ENCODE measurements at regions not wholly inside any gene's neighbourhood (a gene's known extent, or its start where the extent isn't known, plus 50 kb on each side); places are given as distances from the start of the nearest gene placed in this dataset.

DNA sequence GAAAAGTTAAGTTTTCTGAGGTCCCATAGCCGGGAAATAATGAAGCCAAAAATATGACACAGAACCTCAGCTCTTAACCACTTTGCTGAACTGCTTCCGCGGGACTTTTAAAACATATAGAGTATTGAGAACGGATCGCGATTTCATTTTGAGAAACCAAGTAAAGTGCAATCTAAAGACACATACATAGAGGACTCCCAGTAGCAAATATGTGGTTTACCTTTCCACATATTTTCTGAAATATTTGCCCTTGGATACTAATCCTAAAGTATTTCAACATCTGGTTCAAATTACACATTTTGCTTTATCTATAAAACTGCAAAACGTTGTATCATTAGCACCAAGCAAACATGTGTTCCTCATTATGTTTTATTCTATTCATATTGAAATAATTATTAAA is 776.5 kb downstream of the ROBO2 start:
- ChIA-PET CTCF (ENCODE audit: low intra/inter-chr PET ratio, low total read pairs) (no interaction called here), POLR2A (no interaction called here)
- H3K27me3 ChIP-seq (ENCODE audit: control insufficient read depth in 1 of 2, insufficient read depth in 2 of 2, low read length in 2 of 2) = no peaks in the 10 kb centered on the region
- no peaks in the 10 kb centered on the region for H3K9me3 ChIP-seq (ENCODE audit: low read length)
- no TSS peak for BruUV-seq (replicated peaks)
- no peaks in the 10 kb centered on the region for H4K20me1 ChIP-seq (ENCODE audit: insufficient read depth, low read length)
- no peak overlapping the region for H3K4me2 ChIP-seq (ENCODE audit: low read depth, low read length)
- intact Hi-C loops (cut with micrococcal nuclease; ENCODE audit: unreplicated experiment) = no loop called here
- ATAC-seq (no peak), FAIRE-seq (no peak), DNase-seq (ENCODE audit: low spot score) (no peak)
- no peaks in the 10 kb centered on the region for H3K79me2 ChIP-seq (ENCODE audit: insufficient read depth, low read length)
- TF ChIP-seq NR3C1 (CRISPR knock-in tag; IDR thresholded peaks at IDR 0.05) (no peak), ZNF770 (CRISPR knock-in tag; IDR thresholded peaks at IDR 0.05) (no peak), FOXC1 (CRISPR knock-in tag; IDR thresholded peaks at IDR 0.05; ENCODE audit: borderline replicate concordance) (no peak), TRIM24 (CRISPR knock-in tag; IDR thresholded peaks at IDR 0.05) (no peak), ZNF496 (CRISPR knock-in tag; IDR thresholded peaks at IDR 0.05; ENCODE audit: insufficient replicate concordance) (no peak), KDM1A (CRISPR knock-in tag; IDR thresholded peaks at IDR 0.05) (no peak)
- 0% methylated on average over 7 of the region's 7 CpGs for WGBS (ENCODE audit: low lambda C conversion rate)
- H2AFZ ChIP-seq (ENCODE audit: low read length) = no peak overlapping the region
- H3K4me1 ChIP-seq (ENCODE audit: insufficient read depth, low read length) = no peaks in the 10 kb centered on the region
- in situ Hi-C loops (cut with HindIII; ENCODE audit: extremely low pct_ligation_motif_present, low pct_unique_long_range_greater_than_20kb) = no loop called here
- no peak overlapping the region for H3K4me3 ChIP-seq (replicated peaks in 1 of 3; ENCODE audit: insufficient read depth in 1 of 3, low read depth in 2 of 3, low read length in 3 of 3)
- no peak overlapping the region for H3K27ac ChIP-seq (ENCODE audit: extremely low read length, insufficient read depth, low read length)
- no peaks in the 10 kb centered on the region for H3K36me3 ChIP-seq (replicated peaks in 1 of 2; ENCODE audit: control insufficient read depth in 1 of 2, insufficient read depth in 2 of 2, low read length in 2 of 2)
- H3K9ac ChIP-seq (ENCODE audit: insufficient read depth, low read depth, low read length) = no peak overlapping the region

DNA sequence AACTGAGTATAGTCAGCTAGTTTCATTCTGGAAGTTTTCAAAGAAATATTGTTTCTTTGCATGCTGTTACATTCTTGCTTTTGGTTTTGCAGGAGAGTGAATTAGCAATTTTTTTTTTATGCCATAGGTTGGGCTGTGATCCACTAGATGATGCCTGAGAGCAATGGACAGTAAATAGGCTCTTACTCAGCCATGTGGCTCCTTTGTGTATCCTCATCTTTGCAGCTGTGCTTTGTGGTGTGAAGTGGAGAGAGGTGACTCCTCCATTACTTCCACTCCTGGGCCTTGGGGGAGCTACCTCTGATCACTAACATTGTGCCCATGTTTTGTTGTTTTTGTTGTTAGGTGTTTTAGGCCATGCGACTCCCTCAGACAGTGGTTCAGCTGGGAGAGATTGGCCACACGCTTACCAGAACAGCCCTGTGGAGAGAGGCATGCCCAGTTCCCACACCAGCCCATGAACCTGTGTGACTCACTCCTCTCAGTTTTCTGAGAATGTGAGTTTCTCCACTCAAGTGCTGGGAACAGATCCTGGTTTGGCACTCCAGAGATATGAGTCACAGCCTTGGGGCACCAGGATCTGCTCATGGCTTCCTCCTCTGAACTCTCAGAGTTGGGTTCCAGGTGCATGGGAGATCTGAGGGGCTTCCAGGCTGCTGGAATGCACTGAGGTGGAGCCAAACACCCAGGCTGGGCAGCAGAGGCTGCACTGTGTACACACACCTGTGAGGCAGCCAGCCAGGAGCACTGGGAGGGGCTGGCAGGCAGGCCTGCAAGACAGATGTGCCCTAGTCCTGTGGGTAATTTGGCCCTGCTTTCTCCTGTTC is 785.3 kb downstream of the ROBO2 start:
- Histone ChIP-seq H2AFZ (ENCODE audit: low read length) (no peak overlapping the region), H3K4me1 (ENCODE audit: insufficient read depth, low read length) (no peaks in the 10 kb centered on the region), H3K27ac (ENCODE audit: extremely low read length, insufficient read depth, low read length) (no peak overlapping the region), H3K9ac (ENCODE audit: insufficient read depth, low read depth, low read length) (no peak overlapping the region), H4K20me1 (ENCODE audit: insufficient read depth, low read length) (no peaks in the 10 kb centered on the region), H3K9me3 (ENCODE audit: low read length) (no peaks in the 10 kb centered on the region), H3K36me3 (replicated peaks in 1 of 2; ENCODE audit: control insufficient read depth in 1 of 2, insufficient read depth in 2 of 2, low read length in 2 of 2) (no peaks in the 10 kb centered on the region), H3K27me3 (ENCODE audit: control insufficient read depth in 1 of 2, insufficient read depth in 2 of 2, low read length in 2 of 2) (no peaks in the 10 kb centered on the region), H3K4me3 (replicated peaks in 1 of 3; ENCODE audit: insufficient read depth in 1 of 3, low read depth in 2 of 3, low read length in 3 of 3) (no peak overlapping the region), H3K4me2 (ENCODE audit: low read depth, low read length) (no peak overlapping the region), H3K79me2 (ENCODE audit: insufficient read depth, low read length) (no peaks in the 10 kb centered on the region)
- ChIA-PET POLR2A (no interaction called here), CTCF (ENCODE audit: low intra/inter-chr PET ratio, low total read pairs) (no interaction called here)
- WGBS (ENCODE audit: low lambda C conversion rate) = 17% methylated on average over 2 of the region's 2 CpGs
- TF ChIP-seq MBNL3 (CRISPR knock-in tag; conservative IDR thresholded peaks at IDR 0.05) = no peak
- no TSS peak for BruUV-seq (replicated peaks)
- intact Hi-C loops (cut with micrococcal nuclease; ENCODE audit: unreplicated experiment) (no loop called here), in situ Hi-C loops (cut with HindIII; ENCODE audit: extremely low pct_ligation_motif_present, low pct_unique_long_range_greater_than_20kb) (no loop called here)
- ATAC-seq (no peak), FAIRE-seq (no peak), DNase-seq (ENCODE audit: low spot score) (no peak)
